HTR-8/SVneo (cell line): ENCODE measurements at regions not wholly inside any gene's neighbourhood (a gene's known extent, or its start where the extent isn't known, plus 50 kb on each side); places are given as distances from the start of the nearest gene placed in this dataset.
"Not testable (repeated sequence)": the region's sequence is repeated elsewhere in the genome, so short reads cannot be mapped to it uniquely, and the experiment has no call there.

Experiments used
- DNase-seq: peaks from one replicate; pipeline ENCODE4 v3.0.0; 2011; ENCODE audit warnings: low spot score, mixed read lengths; ENCODE audit not compliant: insufficient read length
- FAIRE-seq: peaks from 2 replicates; lab custom pipeline; 2011; peaks lifted over from hg19 to GRCh38; lab: Jason Lieb, UNC

DNA sequence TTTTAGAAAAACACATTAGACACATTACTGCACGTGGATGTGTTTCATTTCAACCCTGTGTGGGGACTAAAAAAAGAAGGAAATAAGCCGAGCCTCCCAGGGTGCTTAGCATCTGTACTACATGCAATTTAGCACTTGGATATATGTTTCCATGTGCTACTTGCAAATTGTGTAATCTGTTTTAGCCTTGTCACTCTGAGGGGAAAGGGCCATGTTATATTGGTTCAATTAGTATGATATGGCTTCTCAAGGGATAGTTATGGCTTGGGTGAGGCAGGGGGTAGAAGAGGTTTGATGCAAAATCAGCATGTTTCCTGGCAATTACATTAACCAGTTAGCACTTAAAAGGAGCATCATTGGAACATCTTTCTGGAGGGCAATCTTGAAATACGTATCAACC lies 353.5 kb upstream of the GOT2 start:
- FAIRE-seq, result no peak
- DNase-seq, result no peak

DNA sequence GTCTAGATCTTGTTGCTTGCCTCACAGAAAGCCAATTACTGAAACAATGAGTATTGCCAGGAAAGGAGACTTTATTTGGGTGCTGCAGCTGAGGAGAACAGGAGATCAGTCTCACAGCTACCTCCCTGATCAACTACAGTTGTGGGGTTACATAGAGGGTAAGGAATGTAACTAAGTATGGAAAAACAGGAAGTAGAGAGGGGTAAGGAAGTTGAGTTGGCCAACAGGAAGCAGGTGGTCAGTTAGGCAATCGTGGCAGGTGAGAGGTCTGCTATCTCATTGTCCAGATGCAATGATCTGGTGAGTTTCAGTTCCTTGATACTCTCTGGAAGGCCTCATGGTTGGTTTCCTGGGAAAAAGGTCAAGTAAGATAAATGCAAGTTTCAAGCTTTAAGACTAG lies 333.1 kb upstream of the GOT2 start:
- DNase-seq (no peak), FAIRE-seq (no peak)

GRCh38 chr16:59060207-59060606 lies 326.1 kb upstream of the GOT2 start:
- no peak for FAIRE-seq

DNA sequence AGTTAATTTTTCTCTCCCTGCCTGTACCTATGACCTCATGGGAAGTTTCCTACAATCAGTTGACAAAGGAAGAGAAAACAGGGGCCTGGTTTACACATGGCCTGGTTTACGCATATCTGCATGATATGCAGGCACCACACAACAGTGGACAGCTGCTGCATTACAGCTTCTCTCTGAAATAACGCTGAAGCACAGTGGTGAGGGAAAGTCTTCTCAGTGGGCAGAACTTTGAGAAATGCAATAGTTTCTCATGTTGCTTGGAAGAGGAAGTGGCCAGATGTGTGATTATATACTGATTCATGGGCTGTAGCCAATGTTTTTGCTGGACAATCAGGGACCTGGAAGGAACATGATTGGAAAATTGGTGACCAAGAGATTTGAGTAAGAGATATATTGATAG lies 324.1 kb upstream of the GOT2 start:
- DNase-seq (no peak), FAIRE-seq (no peak)

More at GRCh38 chr16:59060207-59060606, 326.1 kb upstream of the GOT2 start:
- no peak for DNase-seq

GRCh38 chr16:59053911-59054310 lies 319.8 kb upstream of the GOT2 start:
- FAIRE-seq, result no peak
- no peak for DNase-seq

DNA sequence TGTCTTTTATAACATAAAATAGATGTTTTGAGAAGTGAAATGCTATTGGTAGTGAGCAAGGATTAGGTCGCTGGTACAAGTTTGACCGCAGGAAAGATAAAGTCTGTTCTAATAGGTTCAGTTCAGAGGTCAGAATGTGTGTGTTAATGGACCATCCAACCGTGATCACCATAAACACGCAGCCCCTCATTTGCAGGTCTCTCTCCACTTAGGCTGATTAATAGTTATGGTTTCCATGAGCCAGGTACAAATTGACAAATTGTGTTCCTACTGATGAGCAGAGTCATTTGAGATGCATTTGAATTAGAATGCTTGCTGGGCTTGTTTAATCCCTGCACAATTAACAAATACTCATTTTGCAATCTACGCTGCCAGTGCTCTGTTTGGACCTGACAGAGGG lies 318.1 kb upstream of the GOT2 start:
- DNase-seq (no peak), FAIRE-seq (peak; percentile 23)

DNA sequence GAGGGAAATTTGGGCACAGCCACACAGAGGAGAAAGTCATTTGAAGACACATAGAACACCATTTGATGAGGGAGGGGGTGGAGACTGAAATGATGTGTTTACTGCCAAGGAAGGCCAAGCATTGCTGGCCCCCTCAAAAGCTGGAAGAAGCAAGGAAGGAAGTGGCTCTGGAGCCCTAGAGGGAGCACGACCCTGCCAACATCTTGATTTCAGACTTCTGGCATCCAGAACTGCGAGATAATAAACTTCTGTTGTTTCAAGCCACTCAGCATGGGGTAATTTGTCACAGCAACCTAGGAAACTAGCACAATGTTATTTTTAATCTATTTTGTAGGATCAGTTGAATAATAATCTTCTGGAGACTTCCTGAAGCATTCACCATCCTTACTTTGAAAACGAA lies 314.8 kb upstream of the GOT2 start:
- no peak for FAIRE-seq
- no peak for DNase-seq

DNA sequence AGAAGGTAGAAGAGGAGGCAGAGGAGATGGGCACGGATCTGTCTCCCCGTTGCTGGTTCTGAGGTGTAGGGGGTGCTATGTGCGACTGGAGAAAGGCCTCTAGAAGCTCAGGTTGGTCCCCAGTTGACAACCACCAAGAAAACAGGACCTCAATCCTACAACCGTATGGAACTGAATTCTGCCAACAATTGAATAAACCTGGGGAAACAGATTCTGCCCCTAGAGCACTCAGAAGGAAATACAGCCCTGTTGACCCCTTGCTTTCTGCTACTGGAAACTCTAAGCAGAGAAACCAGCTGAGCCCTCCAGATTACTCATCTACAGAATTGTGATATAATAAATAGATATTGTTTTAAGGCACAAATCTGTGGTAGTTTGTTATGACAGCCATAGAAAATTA lies 313.0 kb upstream of the GOT2 start:
- no peak for FAIRE-seq
- no peak for DNase-seq

DNA sequence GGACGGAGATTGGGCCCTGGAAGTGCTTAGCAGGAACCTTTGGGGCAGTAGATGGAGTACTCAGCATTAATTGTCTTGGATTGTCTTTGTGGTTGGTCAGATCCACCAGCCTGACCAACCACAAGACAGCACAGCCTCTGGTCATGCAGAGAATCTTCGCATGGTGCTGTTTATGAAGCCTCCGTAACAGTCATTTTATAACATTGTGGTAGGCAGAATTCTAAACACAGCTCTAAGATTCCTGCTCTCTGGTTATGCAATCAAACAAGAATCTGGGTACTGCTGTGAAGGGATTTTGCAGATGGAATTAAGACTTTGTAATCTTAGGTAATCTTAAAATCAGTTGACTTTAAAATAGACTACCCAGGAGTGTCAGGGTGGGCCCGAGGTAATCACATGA lies 312.2 kb upstream of the GOT2 start:
- FAIRE-seq, result no peak
- no peak for DNase-seq

DNA sequence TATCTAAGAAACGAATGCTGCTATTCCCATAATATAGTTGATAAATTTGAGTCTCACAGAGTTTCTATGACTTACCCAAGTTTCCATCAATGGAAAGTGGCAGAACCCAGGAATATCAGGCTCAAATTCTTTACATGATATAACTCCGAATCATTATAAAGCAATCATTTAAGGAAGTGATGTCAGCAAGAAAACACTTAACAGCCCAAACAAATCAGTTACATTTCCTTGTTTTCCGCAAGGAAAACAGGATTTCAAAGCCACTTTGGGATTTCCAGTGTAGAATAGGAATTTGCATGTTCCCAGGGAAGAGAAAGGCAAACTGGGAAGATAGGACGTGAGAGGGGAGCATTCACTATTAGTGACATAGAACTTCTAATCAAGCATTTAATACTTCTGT lies 311.4 kb upstream of the GOT2 start:
- FAIRE-seq, result no peak
- no peak for DNase-seq

DNA sequence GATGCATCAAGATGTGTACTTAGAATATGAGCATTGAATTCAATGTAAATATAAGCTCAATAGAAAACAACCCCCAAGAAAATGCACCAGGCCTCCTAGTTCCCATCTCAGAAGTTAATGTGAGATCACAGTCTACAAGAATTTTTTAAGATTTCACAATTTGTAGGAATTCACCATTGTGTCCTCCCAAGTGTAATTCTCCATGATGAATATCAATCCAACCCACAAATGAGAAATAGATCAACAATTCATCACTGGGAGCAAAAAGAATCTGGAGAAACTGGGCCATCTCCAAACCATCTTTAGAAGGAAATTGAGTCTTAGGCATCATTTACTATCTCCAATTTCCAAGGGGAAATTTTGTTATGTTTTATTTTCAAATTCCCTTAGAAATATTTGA lies 310.5 kb upstream of the GOT2 start:
- FAIRE-seq, result no peak
- no peak for DNase-seq

- no peak for DNase-seq
- FAIRE-seq, result no peak
Measured at GRCh38 chr16:59042301-59042700, 308.2 kb upstream of the GOT2 start.

DNA sequence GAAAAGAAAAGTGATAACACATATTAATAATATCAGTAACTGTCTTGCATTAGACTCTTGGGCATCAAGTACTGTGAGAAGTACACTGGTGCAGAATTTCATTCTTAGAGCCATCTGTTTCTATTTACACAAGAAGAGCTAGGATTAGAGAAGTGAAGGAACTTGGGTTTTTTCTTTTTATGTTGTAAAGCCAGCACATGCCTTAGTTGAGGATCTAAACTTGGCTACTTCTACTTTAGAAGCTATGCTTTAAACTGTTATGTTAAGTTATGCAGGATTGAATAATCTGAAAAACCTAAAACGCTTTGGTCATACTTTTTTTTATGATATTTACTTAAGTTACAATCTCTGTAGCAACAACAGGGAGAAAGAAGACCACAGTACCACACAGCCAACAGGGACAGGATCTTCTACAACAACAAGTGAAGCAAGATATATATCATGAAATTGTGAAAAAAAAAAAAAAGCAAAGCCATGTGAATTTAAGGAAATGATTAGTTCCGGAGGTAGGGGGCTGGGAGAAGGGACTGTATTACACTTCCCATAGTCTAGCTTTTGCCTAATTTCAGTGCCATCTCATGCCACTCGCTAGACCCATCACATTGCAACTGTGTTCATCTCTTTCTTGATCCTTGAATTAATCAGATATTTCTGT lies 305.1 kb upstream of the GOT2 start:
- no peak for FAIRE-seq
- DNase-seq, result no peak

GRCh38 chr16:59030923-59031485 lies 296.9 kb upstream of the GOT2 start:
- FAIRE-seq (no peak), DNase-seq (no peak)

GRCh38 chr16:59021751-59022150 lies 287.6 kb upstream of the GOT2 start:
- DNase-seq (peak; percentile 2), FAIRE-seq (no peak)

- DNase-seq, result no peak
- no peak for FAIRE-seq
Measured at GRCh38 chr16:59013930-59014329, 279.8 kb upstream of the GOT2 start.

DNA sequence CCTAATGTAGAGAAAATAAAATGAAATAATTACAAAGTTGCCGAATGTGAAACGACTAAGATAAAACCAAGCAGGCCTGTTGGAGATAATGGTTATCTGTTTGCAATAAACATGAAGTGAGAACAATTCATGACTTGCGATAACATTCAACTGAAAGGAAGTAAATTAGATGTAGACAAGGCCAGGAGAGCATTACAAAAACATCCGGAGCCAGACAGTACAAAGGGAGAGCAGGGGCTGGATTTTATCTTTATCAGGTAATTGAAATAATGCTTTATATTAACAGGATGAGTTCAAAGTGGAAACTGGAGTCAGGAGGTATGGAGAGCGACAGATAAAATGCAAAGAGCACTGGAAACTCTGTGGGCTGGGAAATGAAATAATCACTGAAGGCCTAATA lies 265.6 kb upstream of the GOT2 start:
- DNase-seq (no peak), FAIRE-seq (no peak)

- not testable (repeated sequence) for DNase-seq, FAIRE-seq
Measured at GRCh38 chr16:58992755-58993154, 258.6 kb upstream of the GOT2 start.

DNA sequence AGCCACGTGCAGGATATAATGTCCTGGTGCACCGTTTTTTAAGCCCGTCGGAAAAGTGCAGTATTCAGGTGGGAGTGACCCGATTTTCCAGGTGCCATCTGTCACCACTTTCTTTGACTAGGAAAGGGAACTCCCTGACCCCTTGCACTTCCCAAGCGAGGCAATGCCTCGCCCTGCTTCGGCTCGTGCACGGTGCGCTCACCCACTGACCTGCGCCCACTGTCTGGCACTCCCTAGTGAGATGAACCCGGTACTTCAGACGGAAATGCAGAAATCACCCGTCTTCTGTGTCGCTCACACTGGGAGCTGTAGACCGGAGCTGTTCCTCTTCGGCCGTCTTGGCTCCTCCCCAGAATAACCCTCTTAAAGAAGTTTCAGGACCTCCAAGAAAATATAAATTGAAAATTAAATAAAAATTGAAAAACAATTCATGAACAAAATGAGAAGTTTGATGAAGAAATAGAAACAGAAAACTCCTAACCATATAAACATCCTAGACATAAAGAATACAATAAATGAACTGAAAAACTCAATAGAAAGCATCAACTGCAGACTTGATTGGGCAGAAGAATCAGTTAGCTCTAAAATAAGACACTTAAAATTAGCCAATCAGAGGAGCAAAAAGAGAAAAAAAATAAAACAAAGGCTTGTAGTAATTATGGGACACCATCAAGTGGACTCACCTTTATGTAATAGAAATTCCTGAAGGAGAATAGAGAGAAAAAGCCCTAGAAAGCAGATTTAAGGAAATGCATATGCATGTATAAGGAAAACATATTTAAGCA lies 249.3 kb upstream of the GOT2 start:
- not testable (repeated sequence) for DNase-seq, FAIRE-seq

- FAIRE-seq (no peak), DNase-seq (no peak)
Measured at GRCh38 chr16:58970775-58971174, 236.7 kb upstream of the GOT2 start.

GRCh38 chr16:58963479-58963878 lies 229.4 kb upstream of the GOT2 start:
- DNase-seq (no peak), FAIRE-seq (no peak)

GRCh38 chr16:58962811-58963210 lies 228.7 kb upstream of the GOT2 start:
- FAIRE-seq (no peak), DNase-seq (no peak)
